Mesenchymal stem cell (in vitro differentiated cells and primary cell): ENCODE measurements at regions not wholly inside any gene's neighbourhood (a gene's known extent, or its start where the extent isn't known, plus 50 kb on each side); places are given as distances from the start of the nearest gene placed in this dataset.

Source experiments
- DNase-seq: peaks from one replicate; pipeline ENCODE4 v3.0.0-alpha.2; 2013
- H2AFZ ChIP-seq: one replicate; pipeline ENCODE4 v1.6.1; 2013; ENCODE audit warnings: low read depth, mild to moderate bottlenecking, control low read depth, inconsistent platforms, low read length, moderate library complexity
- H2AK5ac ChIP-seq: 2 replicates; pipeline ENCODE4 v1.6.1; 2013; ENCODE audit warnings: low read length, moderate library complexity, mild to moderate bottlenecking, inconsistent platforms; ENCODE audit not compliant: severe bottlenecking
- H2BK120ac ChIP-seq: one replicate; pipeline ENCODE4 v1.6.1; 2013; ENCODE audit warnings: low read depth, mild to moderate bottlenecking, inconsistent platforms, low read length, moderate library complexity
- H2BK12ac ChIP-seq, 2 experiments: one replicate each; pipeline ENCODE4 v1.6.1; 2013; ENCODE audit warnings: inconsistent platforms in 2 of 2, low read length in 2 of 2, mild to moderate bottlenecking in 2 of 2, moderate library complexity in 2 of 2, control low read depth in 1 of 2
- H2BK15ac ChIP-seq: one replicate; pipeline ENCODE4 v1.6.1; 2013; ENCODE audit warnings: mild to moderate bottlenecking, low read depth, inconsistent platforms; ENCODE audit not compliant: poor library complexity, severe bottlenecking
- H2BK5ac ChIP-seq: 2 replicates; pipeline ENCODE4 v1.6.1; 2013; ENCODE audit warnings: low read depth, mild to moderate bottlenecking, low read length, control low read depth, inconsistent platforms; ENCODE audit not compliant: poor library complexity, severe bottlenecking
- H3K14ac ChIP-seq, 2 experiments: one replicate each; pipeline ENCODE4 v1.6.1; 2013; ENCODE audit warnings: inconsistent platforms in 2 of 2, low read length in 2 of 2, control low read depth in 1 of 2, mild to moderate bottlenecking in 1 of 2, moderate library complexity in 1 of 2
- H3K18ac ChIP-seq, 2 experiments: one replicate each; pipeline ENCODE4 v1.6.1; 2013; ENCODE audit warnings: inconsistent platforms in 2 of 2, low read length in 2 of 2, control low read depth in 1 of 2, low read depth in 1 of 2, mild to moderate bottlenecking in 1 of 2
- H3K23ac ChIP-seq, 2 experiments: one replicate each; pipeline ENCODE4 v1.6.1; 2013; ENCODE audit warnings: inconsistent platforms in 2 of 2, low read length in 2 of 2, mild to moderate bottlenecking in 2 of 2, moderate library complexity in 2 of 2, control low read depth in 1 of 2
- H3K27ac ChIP-seq: 2 replicates; pipeline ENCODE4 v1.5.1; 2013; ENCODE audit warnings: mild to moderate bottlenecking, moderate library complexity, low read length, control low read depth, inconsistent platforms; ENCODE audit not compliant: poor library complexity, severe bottlenecking
- H3K27me3 ChIP-seq, 2 experiments: 2 replicates each; pipeline versions ENCODE4 v1.6.1 to v1.7.0; 2013; ENCODE audit warnings: low read length in 2 of 2, mild to moderate bottlenecking in 2 of 2, moderate library complexity in 2 of 2, control low read depth in 1 of 2, inconsistent platforms in 1 of 2; ENCODE audit not compliant: control insufficient read depth in 1 of 2, insufficient read depth in 1 of 2
- H3K36me3 ChIP-seq, 2 experiments: 2 replicates each; pipeline versions ENCODE4 v1.6.1 to v1.7.0; 2013; ENCODE audit warnings: low read length in 2 of 2, control low read depth in 1 of 2, inconsistent platforms in 1 of 2, low read depth in 1 of 2, mild to moderate bottlenecking in 1 of 2; ENCODE audit not compliant: insufficient read depth in 2 of 2, control insufficient read depth in 1 of 2
- H3K4ac ChIP-seq, 2 experiments: one replicate each; pipeline ENCODE4 v1.6.1; 2013; ENCODE audit warnings: inconsistent platforms in 2 of 2, low read length in 2 of 2, mild to moderate bottlenecking in 2 of 2, moderate library complexity in 2 of 2, control low read depth in 1 of 2, low read depth in 1 of 2
- H3K4me1 ChIP-seq: 2 replicates; pipeline ENCODE4 v1.6.1; 2013; ENCODE audit warnings: low read depth, low read length, control low read depth; ENCODE audit not compliant: control insufficient read depth, insufficient read depth
- H3K4me2 ChIP-seq: 2 replicates; pipeline ENCODE4 v1.6.1; 2013; ENCODE audit warnings: low read length, mild to moderate bottlenecking, inconsistent platforms; ENCODE audit not compliant: poor library complexity, severe bottlenecking
- H3K4me3 ChIP-seq, 2 experiments: 2 replicates each; pipeline versions ENCODE4 v1.5.1 to v1.7.0; 2013; ENCODE audit warnings: low read length in 2 of 2, mild to moderate bottlenecking in 2 of 2, control low read depth in 1 of 2, low read depth in 1 of 2; ENCODE audit not compliant: insufficient read depth in 1 of 2
- H3K79me1 ChIP-seq: replicated peaks from 2 replicates; pipeline ENCODE4 v1.6.1; 2013; ENCODE audit warnings: mild to moderate bottlenecking, control low read depth, low read length, inconsistent platforms; ENCODE audit not compliant: poor library complexity, severe bottlenecking
- H3K9ac ChIP-seq: 2 replicates; pipeline ENCODE4 v1.7.0; 2013; ENCODE audit warnings: mild to moderate bottlenecking, low read length, moderate library complexity
- H3K9me3 ChIP-seq: 2 replicates; pipeline ENCODE4 v1.7.0; 2013; ENCODE audit warnings: mild to moderate bottlenecking, low read length; ENCODE audit not compliant: control insufficient read depth
- H4K8ac ChIP-seq: one replicate; pipeline ENCODE4 v1.6.1; 2013; ENCODE audit warnings: inconsistent platforms, mild to moderate bottlenecking, low read length, moderate library complexity
- H4K91ac ChIP-seq: one replicate; pipeline ENCODE4 v1.6.1; 2013; ENCODE audit warnings: mild to moderate bottlenecking, low read length, inconsistent platforms
- WGBS: methylation state at CpG from one replicate; pipeline ENCODE4 v1.1.7; 2013; ENCODE audit warnings: mixed read lengths; 5-methylcytosine and 5-hydroxymethylcytosine counted together

DNA sequence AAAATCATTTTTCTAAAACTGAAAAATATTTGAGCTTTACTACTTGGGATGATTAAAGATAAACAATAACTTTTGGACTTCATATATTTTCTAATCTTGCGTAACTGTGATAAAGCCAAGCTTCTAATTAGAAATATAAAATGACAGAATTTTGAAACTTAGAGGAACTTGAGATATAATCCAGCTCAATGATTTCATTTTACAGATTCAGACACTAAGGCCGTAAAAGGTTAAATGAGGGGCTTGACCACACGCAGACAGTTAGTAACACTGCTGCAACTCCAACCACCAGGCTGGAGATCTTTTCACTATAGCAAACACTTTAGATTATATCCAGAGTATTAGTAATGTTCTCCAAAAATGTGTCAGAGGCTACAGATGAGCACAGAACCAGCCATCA, 445.5 kb downstream of the ZEB2 start:
- Histone ChIP-seq H3K27ac (no peak overlapping the region), H4K91ac (no peak overlapping the region), H3K4me2 (no peak overlapping the region), H2BK5ac (no peak overlapping the region), H3K36me3 (no peaks in the 10 kb centered on the region), H2BK120ac (no peak overlapping the region), H2BK15ac (no peak overlapping the region), H3K23ac (no peak overlapping the region), H3K9ac (no peak overlapping the region), H3K14ac (no peak overlapping the region), H2AFZ (no peak overlapping the region), H3K9me3 (no peaks in the 10 kb centered on the region), H4K8ac (no peak overlapping the region), H3K18ac (no peak overlapping the region), H2BK12ac (no peak overlapping the region), H3K4me1 (no peaks in the 10 kb centered on the region), H2AK5ac (no peak overlapping the region), H3K79me1 (no peaks in the 10 kb centered on the region), H3K4ac (no peak overlapping the region), H3K4me3 (no peak overlapping the region), H3K27me3 (no peaks in the 10 kb centered on the region)
- WGBS = 86% methylated on average over 2 of the region's 3 CpGs
- DNase-seq = no peak

DNA sequence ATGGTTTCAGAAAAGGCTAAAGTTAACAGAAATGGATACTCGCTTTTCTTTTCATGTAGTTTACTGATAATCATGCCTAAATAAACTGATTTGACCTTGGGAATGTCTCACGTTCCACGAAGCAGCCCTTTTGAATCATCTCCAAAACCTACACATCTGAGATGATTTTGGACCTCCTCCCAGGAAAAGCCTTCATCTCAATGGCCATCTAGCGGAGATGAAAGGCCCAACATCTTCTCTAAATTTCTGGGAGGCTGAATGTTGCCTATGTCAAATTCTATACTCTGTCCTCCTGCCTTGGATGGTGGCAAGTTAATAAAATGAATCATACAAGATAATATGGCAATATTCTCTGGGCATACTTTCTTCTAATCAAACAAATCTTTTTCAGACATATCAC, 448.5 kb downstream of the ZEB2 start:
- no peaks in the 10 kb centered on the region for H3K4me1 ChIP-seq
- no peaks in the 10 kb centered on the region for H3K27me3 ChIP-seq
- H3K9me3 ChIP-seq = no peaks in the 10 kb centered on the region
- no peak overlapping the region for H2BK15ac ChIP-seq
- 99% methylated on average over 4 of the region's 4 CpGs for WGBS
- H2BK12ac ChIP-seq = no peak overlapping the region
- H3K27ac ChIP-seq = no peak overlapping the region
- no peak overlapping the region for H3K9ac ChIP-seq
- H3K36me3 ChIP-seq = no peaks in the 10 kb centered on the region
- no peak overlapping the region for H3K14ac ChIP-seq
- no peak overlapping the region for H2BK5ac ChIP-seq
- H3K4me3 ChIP-seq = no peak overlapping the region
- no peak overlapping the region for H4K8ac ChIP-seq
- H3K79me1 ChIP-seq = no peaks in the 10 kb centered on the region
- H3K18ac ChIP-seq = no peak overlapping the region
- no peak overlapping the region for H2AFZ ChIP-seq
- no peak overlapping the region for H3K4ac ChIP-seq
- no peak overlapping the region for H3K4me2 ChIP-seq
- no peak for DNase-seq
- H3K23ac ChIP-seq = no peak overlapping the region
- H2BK120ac ChIP-seq = no peak overlapping the region
- H4K91ac ChIP-seq = no peak overlapping the region
- no peak overlapping the region for H2AK5ac ChIP-seq

DNA sequence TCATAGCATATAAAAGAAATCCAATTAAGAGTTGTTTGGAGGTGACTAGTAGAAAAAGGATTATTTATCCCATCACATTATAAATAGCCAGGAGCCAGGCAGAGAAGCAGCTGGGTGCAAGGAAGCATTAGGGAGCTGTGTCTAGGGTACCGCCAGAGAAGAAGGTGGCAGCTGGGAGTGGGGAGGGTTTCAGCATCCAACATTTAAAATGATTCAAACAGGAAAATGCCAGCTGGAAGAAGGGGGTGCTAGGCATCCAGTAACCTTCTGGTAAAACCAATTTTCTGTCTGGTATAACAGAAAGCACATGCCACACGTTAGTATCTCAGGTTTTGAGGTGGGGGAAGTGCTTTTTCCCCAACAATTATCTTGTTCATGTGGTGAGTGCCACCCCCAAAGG, 452.4 kb downstream of the ZEB2 start:
- Histone ChIP-seq H2BK120ac (no peak overlapping the region), H3K9ac (no peak overlapping the region), H2AK5ac (no peak overlapping the region), H3K9me3 (no peaks in the 10 kb centered on the region), H3K27me3 (no peaks in the 10 kb centered on the region), H4K91ac (no peak overlapping the region), H3K14ac (no peak overlapping the region), H3K4ac (no peak overlapping the region), H2BK5ac (no peak overlapping the region), H4K8ac (no peak overlapping the region), H3K79me1 (no peaks in the 10 kb centered on the region), H3K27ac (no peak overlapping the region), H3K4me2 (no peak overlapping the region), H3K36me3 (no peaks in the 10 kb centered on the region), H2AFZ (no peak overlapping the region), H3K23ac (no peak overlapping the region), H2BK15ac (no peak overlapping the region), H3K4me1 (no peaks in the 10 kb centered on the region), H3K4me3 (no peak overlapping the region), H3K18ac (no peak overlapping the region), H2BK12ac (no peak overlapping the region)
- no peak for DNase-seq
- 97% methylated on average over 2 of the region's 2 CpGs for WGBS

DNA sequence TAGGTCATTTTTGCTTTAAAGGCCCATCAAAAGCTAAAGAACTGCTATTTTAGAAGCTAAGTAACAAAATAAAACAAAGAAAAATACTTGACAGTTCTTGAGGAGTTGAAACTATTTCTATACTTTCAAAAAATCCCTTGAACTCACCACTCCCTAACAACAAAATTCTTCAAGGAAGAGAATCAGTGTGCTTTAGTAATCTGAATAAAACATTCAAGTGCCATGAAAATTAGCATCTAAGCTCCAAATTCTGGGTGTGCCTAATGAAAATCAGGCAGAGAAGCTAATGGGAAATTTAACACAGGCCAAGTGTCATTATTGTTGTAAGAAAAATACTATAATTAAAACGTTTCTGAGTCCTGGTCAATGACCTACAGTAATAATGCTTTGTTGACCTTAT, 456.3 kb downstream of the ZEB2 start:
- no CpG with 5 or more reads among the region's 1 CpG for WGBS
- H3K4me1 ChIP-seq = no peaks in the 10 kb centered on the region

More for the DNA sequence above, 456.3 kb downstream of the ZEB2 start:
- no peaks in the 10 kb centered on the region for H3K27me3 ChIP-seq
- no peak overlapping the region for H3K4ac ChIP-seq
- H3K23ac ChIP-seq = no peak overlapping the region
- H3K4me3 ChIP-seq = no peak overlapping the region
- H2AFZ ChIP-seq = no peak overlapping the region
- H2BK120ac ChIP-seq = no peak overlapping the region
- H3K36me3 ChIP-seq = no peaks in the 10 kb centered on the region
- H4K8ac ChIP-seq = no peak overlapping the region
- no peak overlapping the region for H4K91ac ChIP-seq
- no peak overlapping the region for H3K4me2 ChIP-seq
- no peak overlapping the region for H3K27ac ChIP-seq
- H2BK5ac ChIP-seq = no peak overlapping the region
- H3K9ac ChIP-seq = no peak overlapping the region
- H2BK12ac ChIP-seq = no peak overlapping the region
- no peaks in the 10 kb centered on the region for H3K9me3 ChIP-seq
- no peak overlapping the region for H3K14ac ChIP-seq
- no peak overlapping the region for H2AK5ac ChIP-seq
- no peak for DNase-seq
- no peaks in the 10 kb centered on the region for H3K79me1 ChIP-seq
- H3K18ac ChIP-seq = no peak overlapping the region
- H2BK15ac ChIP-seq = no peak overlapping the region
